K562 (cell line): ENCODE measurements at regions not wholly inside any gene's neighbourhood (a gene's known extent, or its start where the extent isn't known, plus 50 kb on each side); places are given as distances from the start of the nearest gene placed in this dataset.

Experiments
- ATAC-seq: fragments of 200-7000 bp; cut with Tn5 transposase; 3 replicates; pipeline ENCODE4 v1.9.1; 2020; ENCODE audit warnings: moderate library complexity
- BruUV-seq: library from RNA; stranded (reverse); fragments of 400-500 nt; replicated peaks from 2 replicates; lab custom pipeline; 2021; lab: Mats Ljungman, UMichigan
- CTCF ChIA-PET: fragments of 300-600 bp; formaldehyde crosslinking; extraction: SDS; loops from one replicate; lab custom pipeline; 2021; ENCODE audit warnings: low intra/inter-chr PET ratio; lab: Yijun Ruan, JAX
- POLR2A ChIA-PET: fragments of 300-600, 350-650 bp; sonication (Branson Sonifier 250); formaldehyde crosslinking; extraction: SDS; loops from one replicate; lab custom pipeline; 2021; ENCODE audit warnings: antibody characterized with exemption, inconsistent platforms; lab: Yijun Ruan, JAX
- DNase-seq, 4 experiments: peaks; one replicate each; pipeline versions ENCODE4 v3.0.0 to v3.0.0-alpha.2; 2011 to 2018; ENCODE audit warnings: low spot score in 3 of 4, mixed read lengths in 3 of 4; ENCODE audit errors: extremely low read depth in 1 of 4
- FAIRE-seq: peaks from 2 replicates; lab custom pipeline; 2011; peaks lifted over from hg19 to GRCh38; lab: Jason Lieb, UNC
- H2AFZ ChIP-seq: 2 replicates; pipeline ENCODE4 v1.6.0; 2011; ENCODE audit warnings: low read depth, low read length, control low read depth, inconsistent platforms
- H3K27ac ChIP-seq: fragments of 200-600 bp; 3 replicates; pipeline ENCODE4 v1.8.0; 2011; ENCODE audit warnings: low read depth, mild to moderate bottlenecking, control low read depth, inconsistent platforms, low read length, moderate library complexity, mixed read lengths; ENCODE audit errors: extremely low read depth
- H3K27me3 ChIP-seq, 2 experiments: fragments of 300-600 bp in 1 of 2; 2 replicates in 1 of 2; 3 replicates in 1 of 2; pipeline versions ENCODE4 v1.6.0 to v1.8.0; 2011; ENCODE audit warnings: inconsistent platforms in 2 of 2, low read length in 2 of 2, mild to moderate bottlenecking in 1 of 2, mixed read lengths in 1 of 2, moderate library complexity in 1 of 2; ENCODE audit not compliant: control insufficient read depth in 2 of 2, insufficient read depth in 2 of 2
- H3K36me3 ChIP-seq: fragments of 300-600 bp; 3 replicates; pipeline ENCODE4 v1.8.0; 2011; ENCODE audit warnings: mild to moderate bottlenecking, low read length, inconsistent platforms; ENCODE audit not compliant: control insufficient read depth, insufficient read depth
- H3K4me1 ChIP-seq, 2 experiments: fragments of 200-600 bp in 1 of 2; replicated peaks in 1 of 2; 2 replicates in 1 of 2; 3 replicates in 1 of 2; pipeline versions ENCODE4 v1.5.1 to v1.8.0; 2011; ENCODE audit warnings: inconsistent platforms in 2 of 2, low read length in 2 of 2, mild to moderate bottlenecking in 1 of 2, mixed read lengths in 1 of 2, moderate library complexity in 1 of 2; ENCODE audit not compliant: control insufficient read depth in 2 of 2, insufficient read depth in 2 of 2
- H3K4me2 ChIP-seq: 2 replicates; pipeline ENCODE4 v1.6.1; 2011; ENCODE audit warnings: low read length, control low read depth, inconsistent platforms, mixed read lengths; ENCODE audit not compliant: insufficient read depth
- H3K4me3 ChIP-seq: fragments of 200-600 bp; sonication (generic), shearing (Covaris generic); 2 replicates; pipeline ENCODE4 v1.5.1; 2016; ENCODE audit warnings: control low read depth, inconsistent platforms
- H3K79me2 ChIP-seq: fragments of 200-600 bp; 3 replicates; pipeline ENCODE4 v1.8.0; 2011; ENCODE audit warnings: low read length, inconsistent platforms; ENCODE audit not compliant: control insufficient read depth, insufficient read depth
- H3K9ac ChIP-seq, 2 experiments: 2 replicates each; pipeline versions ENCODE4 v1.6.0 to v1.6.1; 2011; ENCODE audit warnings: low read depth in 2 of 2, low read length in 2 of 2, control low read depth in 1 of 2, inconsistent platforms in 1 of 2, mild to moderate bottlenecking in 1 of 2, mixed read lengths in 1 of 2; ENCODE audit not compliant: insufficient read depth in 1 of 2
- H3K9me1 ChIP-seq: one replicate; pipeline ENCODE4 v1.6.0; 2011; ENCODE audit warnings: inconsistent platforms, mild to moderate bottlenecking, low read length, moderate library complexity; ENCODE audit not compliant: control insufficient read depth, insufficient read depth
- H3K9me3 ChIP-seq: replicated peaks from 2 replicates; pipeline ENCODE4 v1.5.1; 2011; ENCODE audit warnings: low read depth, low read length, inconsistent platforms; ENCODE audit not compliant: control insufficient read depth, insufficient read depth
- H4K20me1 ChIP-seq: replicated peaks from 2 replicates; pipeline ENCODE4 v1.6.1; 2011; ENCODE audit warnings: low read length, inconsistent platforms, mixed read lengths; ENCODE audit not compliant: control insufficient read depth, insufficient read depth
- FOXP1 ChIP-seq: sonication (generic); formaldehyde crosslinking; IDR thresholded peaks from 2 replicates; pipeline ENCODE4 v1.8.0; 2022; ENCODE audit warnings: mild to moderate bottlenecking, missing genetic modification reagents
- GATA2 ChIP-seq: sonication (generic); formaldehyde crosslinking; IDR thresholded peaks from 2 replicates; pipeline ENCODE4 v1.4.0; 2020; ENCODE audit warnings: mild to moderate bottlenecking, missing genetic modification reagents
- HMGXB4 ChIP-seq: sonication (generic); formaldehyde crosslinking; IDR thresholded peaks from 2 replicates; pipeline ENCODE4 v1.8.1; 2023; ENCODE audit warnings: mild to moderate bottlenecking, missing genetic modification reagents
- HNRNPH1 ChIP-seq: fragments of 200-400 bp; formaldehyde crosslinking; optimal IDR thresholded peaks from 2 replicates; pipeline ENCODE3; 2017; ENCODE audit warnings: low read depth, mild to moderate bottlenecking, low read length, moderate library complexity
- NUFIP1 ChIP-seq: fragments of 450-650 bp; IDR thresholded peaks from 2 replicates; pipeline ENCODE4 v1.6.1; 2018; ENCODE audit not compliant: partially characterized antibody
- RBM25 ChIP-seq: fragments of 200-400 bp; formaldehyde crosslinking; IDR thresholded peaks from 2 replicates; pipeline ENCODE4 v1.6.1; 2018; ENCODE audit warnings: low read length, low read depth, moderate library complexity; ENCODE audit not compliant: severe bottlenecking
- STAG1 ChIP-seq: sonication (generic); formaldehyde crosslinking; IDR thresholded peaks from 2 replicates; pipeline ENCODE4 v1.5.0; 2020; ENCODE audit warnings: missing genetic modification reagents, borderline replicate concordance
- STAT5B ChIP-seq: fragments of 250-450 bp; sonication (Bioruptor Pico); IDR thresholded peaks from 2 replicates; pipeline ENCODE4 v1.8.0; 2021; ENCODE audit warnings: mild to moderate bottlenecking, inconsistent platforms
- VEZF1 ChIP-seq: fragments of 200-800 bp; sonication (Bioruptor generic); IDR thresholded peaks from 2 replicates; pipeline ENCODE4 v1.6.1; 2017; ENCODE audit warnings: missing genetic modification characterization, missing compliant biosample characterization
- ZBTB5 ChIP-seq: fragments of 450-650 bp; IDR thresholded peaks from 2 replicates; pipeline ENCODE4 v1.6.1; 2017; ENCODE audit warnings: antibody characterized with exemption
- ZNF232 ChIP-seq: sonication (generic); formaldehyde crosslinking; IDR thresholded peaks from 2 replicates; pipeline ENCODE4 v1.8.0; 2022; ENCODE audit warnings: mild to moderate bottlenecking, missing genetic modification reagents
- WGBS: fragments of 100-300 bp; shearing (Covaris generic); methylation state at CpG from one replicate; pipeline ENCODE4 v1.1.6; 2016; ENCODE audit warnings: low coverage, mixed read lengths; ENCODE audit not compliant: insufficient coverage; ENCODE audit errors: missing lambda C conversion rate; 5-methylcytosine and 5-hydroxymethylcytosine counted together
- in situ Hi-C: fragments of 300-500 bp; cut with MboI; formaldehyde crosslinking; loops from 4 replicates; pipeline ENCODE4 v1.15.0; 2018; ENCODE audit warnings: inconsistent platforms, mixed read lengths
- intact Hi-C: fragments of 100-400 bp; cut with micrococcal nuclease; formaldehyde crosslinking; loops from 2 replicates; pipeline ENCODE4 v1.14.2; 2022
- TF ChIP-seq, protein P1 (sequence below): fragments of 450-650 bp; formaldehyde crosslinking; IDR thresholded peaks from 2 replicates; pipeline ENCODE4 v1.4.0; 2020; ENCODE audit warnings: mild to moderate bottlenecking, mixed read lengths
- TF ChIP-seq, protein P2 (sequence below): fragments of 250-450 bp; sonication (Bioruptor Pico); IDR thresholded peaks from 2 replicates; pipeline ENCODE4 v1.5.1; 2021; ENCODE audit warnings: mild to moderate bottlenecking

- Histone ChIP-seq H3K79me2 (no peaks in the 10 kb centered on the region), H3K9me1 (no peaks in the 10 kb centered on the region), H2AFZ (no peak overlapping the region), H3K4me1 (no peaks in the 10 kb centered on the region), H3K9ac (no peak overlapping the region), H3K27me3 (no peaks in the 10 kb centered on the region), H3K4me3 (no peak overlapping the region), H3K27ac (no peak overlapping the region), H3K36me3 (no peaks in the 10 kb centered on the region), H4K20me1 (no peaks in the 10 kb centered on the region), H3K9me3 (no peaks in the 10 kb centered on the region), H3K4me2 (no peak overlapping the region)
- 5% methylated on average over 4 of the region's 4 CpGs for WGBS
- intact Hi-C loops = no loop called here
- ChIA-PET POLR2A (no interaction called here), CTCF (no interaction called here)
- ATAC-seq (no peak), FAIRE-seq (no peak), DNase-seq (no peak)
- no TSS peak for BruUV-seq
- in situ Hi-C loops = no loop called here
- TF ChIP-seq RBM25 (no peak), HNRNPH1 (no peak), FOXP1 (no peak), NUFIP1 (no peak), GATA2 (CRISPR knock-in tag) (no peak), HMGXB4 (CRISPR knock-in tag) (no peak), ZBTB5 (no peak), VEZF1 (no peak), STAG1 (CRISPR knock-in tag) (no peak), ZNF232 (no peak), STAT5B (CRISPR knock-in tag) (no peak)
- TF ChIP-seq, protein P1, sequence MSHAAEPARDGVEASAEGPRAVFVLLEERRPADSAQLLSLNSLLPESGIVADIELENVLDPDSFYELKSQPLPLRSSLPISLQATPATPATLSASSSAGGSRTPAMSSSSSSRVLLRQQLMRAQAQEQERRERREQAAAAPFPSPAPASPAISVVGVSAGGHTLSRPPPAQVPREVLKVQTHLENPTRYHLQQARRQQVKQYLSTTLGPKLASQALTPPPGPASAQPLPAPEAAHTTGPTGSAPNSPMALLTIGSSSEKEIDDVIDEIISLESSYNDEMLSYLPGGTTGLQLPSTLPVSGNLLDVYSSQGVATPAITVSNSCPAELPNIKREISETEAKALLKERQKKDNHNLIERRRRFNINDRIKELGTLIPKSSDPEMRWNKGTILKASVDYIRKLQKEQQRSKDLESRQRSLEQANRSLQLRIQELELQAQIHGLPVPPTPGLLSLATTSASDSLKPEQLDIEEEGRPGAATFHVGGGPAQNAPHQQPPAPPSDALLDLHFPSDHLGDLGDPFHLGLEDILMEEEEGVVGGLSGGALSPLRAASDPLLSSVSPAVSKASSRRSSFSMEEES (CRISPR knock-in tag) = no peak
- TF ChIP-seq, protein P2, sequence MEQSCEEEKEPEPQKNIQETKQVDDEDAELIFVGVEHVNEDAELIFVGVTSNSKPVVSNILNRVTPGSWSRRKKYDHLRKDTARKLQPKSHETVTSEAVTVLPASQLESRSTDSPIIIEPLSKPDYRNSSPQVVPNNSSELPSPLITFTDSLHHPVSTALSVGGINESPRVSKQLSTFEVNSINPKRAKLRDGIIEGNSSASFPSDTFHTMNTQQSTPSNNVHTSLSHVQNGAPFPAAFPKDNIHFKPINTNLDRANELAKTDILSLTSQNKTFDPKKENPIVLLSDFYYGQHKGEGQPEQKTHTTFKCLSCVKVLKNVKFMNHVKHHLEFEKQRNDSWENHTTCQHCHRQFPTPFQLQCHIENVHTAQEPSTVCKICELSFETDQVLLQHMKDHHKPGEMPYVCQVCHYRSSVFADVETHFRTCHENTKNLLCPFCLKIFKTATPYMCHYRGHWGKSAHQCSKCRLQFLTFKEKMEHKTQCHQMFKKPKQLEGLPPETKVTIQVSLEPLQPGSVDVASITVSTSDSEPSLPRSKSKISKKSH (CRISPR knock-in tag) = no peak
These were observed 378.9 kb downstream of the EFNA5 start for GRCh38 chr5:107291866-107292265.
